HG03064 (cell line): ENCODE measurements at regions not wholly inside any gene's neighbourhood (a gene's known extent, or its start where the extent isn't known, plus 50 kb on each side); places are given as distances from the start of the nearest gene placed in this dataset.
"Not testable (repeated sequence)": the region's sequence is repeated elsewhere in the genome, so short reads cannot be mapped to it uniquely, and the experiment has no call there.

Experiments used
- ATAC-seq: cut with Tn5 transposase; IDR thresholded peaks from one replicate; pipeline ENCODE4 v1.9.1; 2021; ENCODE audit warnings: low read depth; ENCODE audit not compliant: unreplicated experiment

- ATAC-seq, result no peak
Observed at GRCh38 chr3:67986706-67987105, 332.3 kb upstream of the SUCLG2 start.

- no peak for ATAC-seq
Observed at GRCh38 chr3:67983166-67983565, 328.8 kb upstream of the SUCLG2 start.

- ATAC-seq, result no peak
Observed at GRCh38 chr3:67981077-67981476, 326.7 kb upstream of the SUCLG2 start.

GRCh38 chr3:67979342-67979741, 324.9 kb upstream of the SUCLG2 start:
- no peak for ATAC-seq

GRCh38 chr3:67977762-67978161, 323.4 kb upstream of the SUCLG2 start:
- no peak for ATAC-seq

GRCh38 chr3:67976663-67977062, 322.3 kb upstream of the SUCLG2 start:
- ATAC-seq, result no peak

GRCh38 chr3:67964596-67964995, 310.2 kb upstream of the SUCLG2 start:
- no peak for ATAC-seq

- no peak for ATAC-seq
Observed at GRCh38 chr3:67957268-67957667, 302.9 kb upstream of the SUCLG2 start.

GRCh38 chr3:67947808-67948508, 293.5 kb upstream of the SUCLG2 start:
- no peak for ATAC-seq

GRCh38 chr3:67946436-67946835, 292.0 kb upstream of the SUCLG2 start:
- no peak for ATAC-seq

GRCh38 chr3:67943546-67943945, 289.1 kb upstream of the SUCLG2 start:
- no peak for ATAC-seq

GRCh38 chr3:67941433-67942030, 287.1 kb upstream of the SUCLG2 start:
- no peak for ATAC-seq

GRCh38 chr3:67940210-67940952, 286.0 kb upstream of the SUCLG2 start:
- no peak for ATAC-seq

- no peak for ATAC-seq
Observed at GRCh38 chr3:67937498-67938118, 283.2 kb upstream of the SUCLG2 start.

GRCh38 chr3:67930394-67930793, 276.0 kb upstream of the SUCLG2 start:
- not testable (repeated sequence) for ATAC-seq

GRCh38 chr3:67923796-67924195, 269.4 kb upstream of the SUCLG2 start:
- no peak for ATAC-seq

GRCh38 chr3:67920969-67921368, 266.6 kb upstream of the SUCLG2 start:
- ATAC-seq, result no peak

GRCh38 chr3:67920311-67920710, 265.9 kb upstream of the SUCLG2 start:
- ATAC-seq, result no peak

- no peak for ATAC-seq
Observed at GRCh38 chr3:67916353-67916752, 261.9 kb upstream of the SUCLG2 start.

GRCh38 chr3:67907735-67908134, 253.3 kb upstream of the SUCLG2 start:
- ATAC-seq, result no peak

- no peak for ATAC-seq
Observed at GRCh38 chr3:67906261-67906660, 251.8 kb upstream of the SUCLG2 start.
